SK-N-MC (cell line): ENCODE measurements at regions not wholly inside any gene's neighbourhood (a gene's known extent, or its start where the extent isn't known, plus 50 kb on each side); places are given as distances from the start of the nearest gene placed in this dataset.

Experiments
- DNase-seq: peaks from one replicate; pipeline ENCODE4 v3.0.0-alpha.2; 2011; ENCODE audit warnings: low read depth, low spot score
- H3K27ac ChIP-seq: fragments of 200-600 bp; sonication (generic); 2 replicates; pipeline ENCODE4 v1.5.1; 2016; ENCODE audit warnings: mixed run types
- H3K36me3 ChIP-seq: fragments of 200-600 bp; sonication (generic); 2 replicates; pipeline ENCODE4 v1.6.1; 2017; ENCODE audit warnings: antibody characterized with exemption, low read length, mixed read lengths; ENCODE audit not compliant: insufficient read depth
- H3K4me3 ChIP-seq: fragments of 200-600 bp; sonication (generic); 2 replicates; pipeline ENCODE4 v1.5.1; 2016
- H3K9ac ChIP-seq: fragments of 200-600 bp; sonication (generic); 2 replicates; pipeline ENCODE4 v1.8.0; 2017; ENCODE audit warnings: mixed run types, mixed read lengths; ENCODE audit not compliant: insufficient read length
- H3K9me3 ChIP-seq: fragments of 200-600 bp; sonication (generic); 2 replicates; pipeline ENCODE4 v1.6.1; 2017; ENCODE audit warnings: low read depth, mild to moderate bottlenecking, antibody characterized with exemption, low read length, moderate library complexity, mixed read lengths
- EZH2 ChIP-seq: fragments of 200-600 bp; sonication (generic); IDR thresholded peaks from one replicate; pipeline ENCODE4 v1.6.1; 2017; ENCODE audit warnings: antibody characterized with exemption
- FOXP2 ChIP-seq: optimal IDR thresholded peaks from 2 replicates; pipeline ENCODE3; 2011; ENCODE audit warnings: mild to moderate bottlenecking, moderate library complexity; ENCODE audit not compliant: insufficient read depth; ENCODE audit errors: extremely low read length, control extremely low read depth
- POLR2AphosphoS5 ChIP-seq: IDR thresholded peaks from 2 replicates; pipeline ENCODE4 v1.6.1; 2012; ENCODE audit warnings: mild to moderate bottlenecking, low read depth, low read length, borderline replicate concordance

DNA sequence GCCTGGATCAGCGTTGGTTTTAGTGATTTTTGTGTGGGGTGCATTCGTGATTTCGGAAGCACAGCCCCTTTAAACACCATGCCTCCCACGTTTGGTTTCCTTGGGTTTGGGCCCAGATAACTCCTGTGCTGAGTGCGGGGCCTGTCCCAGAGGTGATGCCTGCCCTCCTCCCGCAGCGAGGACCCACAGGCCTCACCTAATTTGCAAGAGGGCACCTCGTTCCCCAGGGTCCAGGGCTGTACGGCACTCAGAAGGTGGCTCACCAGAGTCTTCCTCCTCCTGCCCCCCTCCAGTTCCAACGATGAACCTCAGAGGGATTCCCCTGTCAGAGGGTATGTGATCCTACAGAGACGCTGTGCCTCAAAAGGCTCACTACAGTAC is 54.3 kb upstream of the SOX1 start:
- Histone ChIP-seq H3K36me3 (no peaks in the 10 kb centered on the region), H3K27ac (no peak overlapping the region), H3K4me3 (no peak overlapping the region), H3K9me3 (no peaks in the 10 kb centered on the region), H3K9ac (no peak overlapping the region)
- TF ChIP-seq EZH2 (no peak), POLR2AphosphoS5 (no peak), FOXP2 (no peak)
- DNase-seq = no peak

DNA sequence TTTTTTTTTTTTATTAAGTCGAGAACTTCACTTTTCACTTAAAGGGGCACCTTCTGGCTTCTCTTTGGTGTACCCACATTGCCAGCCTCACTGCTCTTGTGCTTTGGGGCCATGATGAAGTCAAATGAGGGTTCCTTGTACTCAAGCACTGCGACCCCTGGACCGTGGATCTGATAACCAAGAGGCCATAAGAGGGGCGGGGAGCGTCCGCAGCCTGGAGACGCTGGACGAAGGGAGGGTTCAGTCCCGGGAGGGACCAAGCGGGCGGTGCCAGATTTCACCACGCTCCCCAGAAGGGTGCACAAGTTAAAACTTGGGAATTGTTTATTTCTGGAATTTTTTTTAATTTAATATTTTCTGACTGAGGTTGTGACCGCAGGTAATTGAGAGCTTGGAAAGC is 53.3 kb upstream of the SOX1 start:
- no peak overlapping the region for H3K27ac ChIP-seq
- no peaks in the 10 kb centered on the region for H3K9me3 ChIP-seq
- DNase-seq = no peak
- no peak overlapping the region for H3K9ac ChIP-seq
- no peak overlapping the region for H3K4me3 ChIP-seq
- no peaks in the 10 kb centered on the region for H3K36me3 ChIP-seq
- TF ChIP-seq FOXP2 (no peak), EZH2 (no peak), POLR2AphosphoS5 (no peak)

DNA sequence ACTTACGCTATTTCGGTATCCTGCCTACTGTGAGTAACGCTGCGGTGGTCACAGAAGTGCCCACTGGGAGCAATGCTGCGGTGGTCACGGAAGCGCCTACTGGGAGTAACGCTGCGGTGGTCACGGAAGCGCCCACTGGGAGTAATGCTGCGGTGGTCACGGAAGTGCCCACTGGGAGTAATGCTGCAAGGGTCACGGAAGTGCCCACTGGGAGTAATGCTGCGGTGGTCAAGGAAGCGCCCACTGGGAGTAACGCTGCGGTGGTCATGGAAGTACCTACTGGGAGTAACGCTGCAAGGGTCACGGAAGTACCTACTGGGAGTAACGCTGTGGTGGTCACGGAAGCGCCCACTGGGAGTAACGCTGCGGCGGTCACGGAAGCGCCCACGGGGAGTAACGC is 52.1 kb upstream of the SOX1 start:
- Histone ChIP-seq H3K9me3 (no peaks in the 10 kb centered on the region), H3K27ac (no peak overlapping the region), H3K4me3 (no peak overlapping the region), H3K36me3 (no peaks in the 10 kb centered on the region), H3K9ac (no peak overlapping the region)
- DNase-seq = no peak
- TF ChIP-seq EZH2 (no peak), POLR2AphosphoS5 (no peak), FOXP2 (no peak)
